Right lobe of liver (tissue), 6 donors: ENCODE measurements at regions not wholly inside any gene's neighbourhood (a gene's known extent, or its start where the extent isn't known, plus 50 kb on each side); places are given as distances from the start of the nearest gene placed in this dataset.

ENCODE experiments used
- ATAC-seq, 4 donors: fragments of 200-7000 bp; cut with Tn5 transposase; one replicate each; pipeline ENCODE4 v1.9.1; 2020; ENCODE audit warnings: mild to moderate bottlenecking in 4 of 4, moderate library complexity in 4 of 4
- DNase-seq, 3 donors: peaks; one replicate each; pipeline ENCODE4 v3.0.0-alpha.2; 2020
- H3K27ac ChIP-seq, 3 donors: fragments of 200-600 bp; one replicate each; pipeline ENCODE4 v1.8.0; 2022
- H3K27me3 ChIP-seq, 2 donors: fragments of 200-600 bp; one replicate each; pipeline ENCODE4 v1.8.0; 2022
- H3K36me3 ChIP-seq, 4 donors: fragments of 200-600 bp; sonication (generic) in 1 of 4; one replicate each; pipeline versions ENCODE4 v1.5.1 to v1.8.0; 2017 to 2022; ENCODE audit warnings: control low read depth in 1 of 4
- H3K4me1 ChIP-seq, 4 donors: fragments of 200-600 bp; sonication (generic) in 1 of 4; one replicate each; pipeline versions ENCODE4 v1.5.1 to v1.8.0; 2017 to 2022; ENCODE audit warnings: control low read depth in 1 of 4
- H3K4me3 ChIP-seq, 3 donors: fragments of 200-600 bp; one replicate each; pipeline ENCODE4 v1.8.0; 2022
- H3K9me3 ChIP-seq, 4 donors: fragments of 200-600 bp; sonication (generic) in 1 of 4; one replicate each; pipeline versions ENCODE4 v1.5.1 to v1.8.0; 2017 to 2022; ENCODE audit warnings: control low read depth in 1 of 4
- POLR2A ChIP-seq: fragments of 450-650 bp; IDR thresholded peaks from one replicate; pipeline ENCODE4 v1.6.1; 2017; ENCODE audit warnings: antibody characterized with exemption, mild to moderate bottlenecking
- WGBS: methylation state at CpG from one replicate; pipeline ENCODE4 v1.1.6; 2018; ENCODE audit warnings: low coverage, low lambda C conversion rate; ENCODE audit not compliant: insufficient coverage; ENCODE audit errors: missing lambda C conversion rate; 5-methylcytosine and 5-hydroxymethylcytosine counted together
- intact Hi-C, 2 donors: fragments of 100-400 bp; cut with DNase I; formaldehyde crosslinking; loops; one replicate each; pipeline versions ENCODE4 v1.11.2 to v1.14.1; 2022
- TF ChIP-seq, protein P1 (sequence below), 4 donors: fragments of 200-600 bp in 3 of 4; fragments of 450-650 bp in 1 of 4; IDR thresholded peaks; one replicate each; pipeline versions ENCODE4 v1.5.1 to v1.8.0; 2016 to 2022; ENCODE audit warnings: antibody characterized with exemption in 4 of 4, mild to moderate bottlenecking in 2 of 4
- donor health status: DM: no; HTN: yes; CAD: no.
- donor health status: DM: no; HTN: no; CAD: no.
- donor health status: DM: no; HTN: no; CAD: no.
- donor health status: DM: no; HTN: yes; CAD: no.
- donor health status: DM: no; HTN: yes; CAD: no.

DNA sequence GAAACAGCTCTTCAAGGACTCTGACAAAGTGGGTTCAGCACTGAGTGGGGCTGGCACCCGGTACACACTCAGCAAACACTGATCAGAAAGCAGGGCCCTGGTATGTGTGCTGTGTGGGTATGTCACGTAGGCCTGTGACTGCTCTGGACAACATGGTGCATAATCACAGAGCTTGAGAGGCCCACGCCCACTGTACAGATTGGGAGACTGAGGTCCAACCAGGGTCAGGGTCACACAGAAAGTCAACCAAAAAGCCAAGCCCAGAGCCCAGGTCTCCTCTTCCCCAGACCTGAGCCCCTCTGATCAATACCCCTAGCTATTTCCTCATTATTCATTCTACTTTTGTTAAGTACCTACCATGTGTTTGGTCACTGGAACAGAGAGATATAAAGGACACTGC is 166.1 kb upstream of the LINGO1 start:
- intact Hi-C loops, result no loop called here
- ATAC-seq, result no peak
- TF ChIP-seq, protein P1, sequence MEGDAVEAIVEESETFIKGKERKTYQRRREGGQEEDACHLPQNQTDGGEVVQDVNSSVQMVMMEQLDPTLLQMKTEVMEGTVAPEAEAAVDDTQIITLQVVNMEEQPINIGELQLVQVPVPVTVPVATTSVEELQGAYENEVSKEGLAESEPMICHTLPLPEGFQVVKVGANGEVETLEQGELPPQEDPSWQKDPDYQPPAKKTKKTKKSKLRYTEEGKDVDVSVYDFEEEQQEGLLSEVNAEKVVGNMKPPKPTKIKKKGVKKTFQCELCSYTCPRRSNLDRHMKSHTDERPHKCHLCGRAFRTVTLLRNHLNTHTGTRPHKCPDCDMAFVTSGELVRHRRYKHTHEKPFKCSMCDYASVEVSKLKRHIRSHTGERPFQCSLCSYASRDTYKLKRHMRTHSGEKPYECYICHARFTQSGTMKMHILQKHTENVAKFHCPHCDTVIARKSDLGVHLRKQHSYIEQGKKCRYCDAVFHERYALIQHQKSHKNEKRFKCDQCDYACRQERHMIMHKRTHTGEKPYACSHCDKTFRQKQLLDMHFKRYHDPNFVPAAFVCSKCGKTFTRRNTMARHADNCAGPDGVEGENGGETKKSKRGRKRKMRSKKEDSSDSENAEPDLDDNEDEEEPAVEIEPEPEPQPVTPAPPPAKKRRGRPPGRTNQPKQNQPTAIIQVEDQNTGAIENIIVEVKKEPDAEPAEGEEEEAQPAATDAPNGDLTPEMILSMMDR (IDR thresholded peaks at IDR 0.05), result no peak
- TF ChIP-seq POLR2A, result no peak
- Histone ChIP-seq H3K9me3 (no peaks in the 10 kb centered on the region), H3K4me3 (no peak overlapping the region), H3K4me1 (no peaks in the 10 kb centered on the region), H3K36me3 (no peaks in the 10 kb centered on the region), H3K27me3 (no peaks in the 10 kb centered on the region), H3K27ac (no peak overlapping the region)
- 50% methylated on average over 1 of the region's 3 CpGs for WGBS
- no peak for DNase-seq

DNA sequence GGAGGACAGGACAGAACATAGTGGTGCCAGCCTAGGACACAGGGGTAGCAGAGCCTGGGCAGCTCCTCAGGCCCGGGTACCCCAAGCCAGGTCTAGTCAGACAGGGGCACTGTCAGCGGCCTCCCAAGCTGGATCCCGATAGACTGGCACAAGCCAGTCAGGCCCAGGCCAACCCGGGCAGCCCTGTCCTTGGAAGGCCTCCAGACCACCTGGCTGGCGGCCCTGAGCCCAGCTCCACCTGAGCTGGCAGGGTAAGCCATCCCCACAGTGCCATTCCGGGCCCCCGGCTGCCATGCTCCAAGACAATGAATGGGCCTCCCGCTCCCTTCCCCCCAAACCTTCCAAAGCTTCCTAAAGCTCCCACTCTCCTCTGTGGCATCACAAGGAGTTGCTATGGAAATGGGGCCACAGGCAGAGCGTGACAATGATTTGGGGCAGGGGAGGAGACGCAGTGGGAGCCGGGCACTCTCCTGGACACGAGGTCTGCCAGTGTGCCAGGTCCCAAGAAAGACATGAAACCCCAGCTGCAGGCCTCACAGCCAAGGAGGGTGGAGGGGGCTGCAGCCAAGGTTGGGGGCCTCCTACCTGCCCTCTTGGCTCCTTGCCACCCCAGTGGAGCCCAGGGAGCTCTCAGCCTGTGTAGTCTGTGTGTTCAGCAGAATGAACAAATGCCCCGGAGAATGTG is 165.6 kb upstream of the LINGO1 start:
- peak in 1 of 3 donors; percentile 59 for DNase-seq
- Histone ChIP-seq H3K4me1 (no peaks in the 10 kb centered on the region), H3K36me3 (no peaks in the 10 kb centered on the region), H3K27ac (no peak overlapping the region), H3K9me3 (no peaks in the 10 kb centered on the region), H3K4me3 (no peak overlapping the region), H3K27me3 (no peaks in the 10 kb centered on the region)
- peak in 2 of 4 donors; percentile 11 to 56 for ATAC-seq
- intact Hi-C loops, result no loop called here
- WGBS, result 100% methylated on average over 1 of the region's 13 CpGs
- TF ChIP-seq, protein P1 (IDR thresholded peaks at IDR 0.05), result no peak
- no peak for TF ChIP-seq POLR2A

DNA sequence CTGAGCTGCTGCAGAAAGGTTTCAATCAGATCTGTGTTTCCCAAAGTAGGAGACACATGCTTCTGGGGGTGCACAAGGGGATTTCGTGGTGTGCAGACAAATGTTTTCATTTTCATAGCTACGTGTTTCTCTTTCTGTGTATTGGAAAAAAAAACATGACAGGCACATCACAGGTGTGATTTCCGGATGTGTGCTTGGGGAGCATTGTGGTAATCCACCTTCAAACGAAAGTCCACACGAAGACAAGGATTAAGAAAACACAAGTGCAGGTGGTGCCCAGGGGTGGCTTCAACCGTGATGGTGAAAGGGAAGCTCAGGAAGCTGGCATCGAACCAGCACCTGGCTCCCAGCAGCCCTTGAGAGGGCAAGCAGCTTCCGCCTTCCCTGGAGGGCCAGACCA is 164.6 kb upstream of the LINGO1 start:
- intact Hi-C loops, result no loop called here

DNA sequence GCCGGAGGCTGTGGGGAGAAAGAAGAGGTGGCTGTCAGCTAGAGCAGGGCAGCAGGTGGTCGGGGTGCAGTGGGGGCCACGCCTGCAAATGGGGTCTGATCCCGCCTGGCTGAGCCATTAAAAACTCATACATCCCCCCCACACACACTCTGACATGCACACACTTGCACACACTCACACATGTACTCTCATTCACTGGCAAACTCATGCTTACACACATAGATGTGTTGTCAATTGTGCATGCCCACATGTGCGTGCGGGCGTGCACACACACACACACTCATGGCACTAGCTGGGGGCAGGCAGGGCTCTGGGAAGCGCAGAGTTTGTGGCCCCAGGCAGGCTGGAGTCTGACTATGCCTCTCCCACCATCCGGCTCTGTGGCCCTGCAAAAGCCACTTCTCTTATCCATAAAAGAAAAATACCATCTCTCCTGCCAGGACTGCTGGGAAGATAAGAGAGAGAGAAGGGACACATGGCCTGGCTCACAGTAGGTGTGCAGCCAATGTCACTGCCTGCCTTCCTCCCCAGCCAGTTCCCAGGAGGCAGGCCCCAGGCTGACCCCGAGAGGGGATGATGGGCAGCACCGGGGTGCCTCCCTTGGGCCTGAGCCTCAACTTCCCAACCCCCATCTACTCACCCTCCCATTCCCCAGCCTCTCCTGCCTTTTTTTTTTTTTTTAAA is 163.5 kb upstream of the LINGO1 start:
- Histone ChIP-seq H3K36me3 (no peaks in the 10 kb centered on the region), H3K27ac (no peak overlapping the region), H3K27me3 (no peaks in the 10 kb centered on the region), H3K9me3 (no peaks in the 10 kb centered on the region), H3K4me1 (no peaks in the 10 kb centered on the region), H3K4me3 (no peak overlapping the region)
- ATAC-seq (no peak), DNase-seq (no peak)
- intact Hi-C loops, result no loop called here
- WGBS, result 13% methylated on average over 4 of the region's 11 CpGs
- no peak for TF ChIP-seq POLR2A
- TF ChIP-seq, protein P1 (IDR thresholded peaks at IDR 0.05), result no peak

More for the DNA sequence above, 164.6 kb upstream of the LINGO1 start:
- no peak overlapping the region for H3K4me3 ChIP-seq
- WGBS, result 44% methylated on average over 5 of the region's 8 CpGs
- TF ChIP-seq POLR2A, result no peak
- TF ChIP-seq, protein P1 (IDR thresholded peaks at IDR 0.05), result no peak
- H3K4me1 ChIP-seq, result no peaks in the 10 kb centered on the region
- DNase-seq, result no peak
- H3K27me3 ChIP-seq, result no peaks in the 10 kb centered on the region
- ATAC-seq, result no peak
- H3K36me3 ChIP-seq, result no peaks in the 10 kb centered on the region
- no peaks in the 10 kb centered on the region for H3K9me3 ChIP-seq
- no peak overlapping the region for H3K27ac ChIP-seq
